CD14-positive monocyte (primary cell): ENCODE measurements at regions not wholly inside any gene's neighbourhood (a gene's known extent, or its start where the extent isn't known, plus 50 kb on each side); places are given as distances from the start of the nearest gene placed in this dataset.

ENCODE experiments used
- DNase-seq, 3 donors: peaks; one replicate each; pipeline ENCODE4 v3.0.0-alpha.2; 2011 to 2022
- H2AFZ ChIP-seq: 2 replicates; pipeline ENCODE4 v1.6.0; 2012; ENCODE audit warnings: mild to moderate bottlenecking, low read depth, low read length, inconsistent platforms; ENCODE audit not compliant: insufficient read depth, poor library complexity, severe bottlenecking
- H3K27ac ChIP-seq, 2 donors: 1 replicate in 1 of 2; 2 replicates in 1 of 2; pipeline ENCODE4 v1.5.1; 2012 to 2013; ENCODE audit warnings: low read length in 2 of 2, control low read depth in 1 of 2, inconsistent platforms in 1 of 2, low read depth in 1 of 2, mild to moderate bottlenecking in 1 of 2
- H3K27me3 ChIP-seq, 2 donors: one replicate each; pipeline versions ENCODE4 v1.6.0 to v1.6.1; 2011 to 2013; ENCODE audit warnings: low read length in 2 of 2; ENCODE audit not compliant: control insufficient read depth in 2 of 2, insufficient read depth in 2 of 2
- H3K36me3 ChIP-seq, 2 donors: replicated peaks in 1 of 2; 1 replicate in 1 of 2; 2 replicates in 1 of 2; pipeline versions ENCODE4 v1.5.1 to v1.6.1; 2012 to 2013; ENCODE audit warnings: low read length in 2 of 2, control low read depth in 1 of 2, inconsistent platforms in 1 of 2, mild to moderate bottlenecking in 1 of 2; ENCODE audit not compliant: insufficient read depth in 2 of 2, control insufficient read depth in 1 of 2
- H3K4me1 ChIP-seq, 2 donors: 1 replicate in 1 of 2; 2 replicates in 1 of 2; pipeline versions ENCODE4 v1.5.1 to v1.6.1; 2012 to 2013; ENCODE audit warnings: low read length in 2 of 2, control low read depth in 1 of 2, inconsistent platforms in 1 of 2, mild to moderate bottlenecking in 1 of 2, moderate library complexity in 1 of 2; ENCODE audit not compliant: insufficient read depth in 2 of 2, control insufficient read depth in 1 of 2
- H3K4me2 ChIP-seq: replicated peaks from 2 replicates; pipeline ENCODE3; 2012; ENCODE audit warnings: low read length, moderate library complexity, mild to moderate bottlenecking; ENCODE audit not compliant: poor library complexity, severe bottlenecking; ENCODE audit errors: extremely low read depth
- H3K4me3 ChIP-seq, 3 experiments: fragments of 200-600 bp in 1 of 3; sonication (generic) in 1 of 3; replicated peaks in 1 of 3; 1 replicate in 2 of 3; 2 replicates in 1 of 3; pipeline ENCODE4 v1.5.1; 2011 to 2013; ENCODE audit warnings: low read length in 3 of 3, mild to moderate bottlenecking in 3 of 3, control low read depth in 2 of 3, low read depth in 2 of 3, inconsistent platforms in 1 of 3, moderate library complexity in 1 of 3
- H3K79me2 ChIP-seq: 2 replicates; pipeline ENCODE4 v1.6.0; 2012; ENCODE audit warnings: mild to moderate bottlenecking, control low read depth, inconsistent platforms, low read length, moderate library complexity; ENCODE audit not compliant: insufficient read depth
- H3K9ac ChIP-seq: 2 replicates; pipeline ENCODE4 v1.6.0; 2017; ENCODE audit warnings: low read length, mild to moderate bottlenecking; ENCODE audit not compliant: insufficient read depth, poor library complexity, severe bottlenecking
- H3K9me3 ChIP-seq, 2 donors: replicated peaks in 1 of 2; 1 replicate in 1 of 2; 2 replicates in 1 of 2; pipeline versions ENCODE4 v1.5.1 to v1.6.1; 2012 to 2013; ENCODE audit warnings: low read length in 2 of 2, control low read depth in 1 of 2; ENCODE audit not compliant: control insufficient read depth in 1 of 2, insufficient read depth in 1 of 2
- H4K20me1 ChIP-seq: 2 replicates; pipeline ENCODE4 v1.6.0; 2012; ENCODE audit warnings: mild to moderate bottlenecking, low read length, control low read depth, moderate library complexity; ENCODE audit not compliant: insufficient read depth
- H3K27ac Mint-ChIP-seq, 7 donors: one replicate each; pipeline ENCODE4 v1.8.0; 2020; ENCODE audit warnings: mild to moderate bottlenecking in 7 of 7, mixed read lengths in 7 of 7, moderate library complexity in 6 of 7, inconsistent platforms in 2 of 7
- H3K27me3 Mint-ChIP-seq, 3 donors: one replicate each; pipeline ENCODE4 v1.8.0; 2021 to 2022; ENCODE audit warnings: low read depth in 3 of 3, mild to moderate bottlenecking in 3 of 3, mixed read lengths in 3 of 3, moderate library complexity in 3 of 3, inconsistent platforms in 1 of 3
- H3K36me3 Mint-ChIP-seq, 2 donors: one replicate each; pipeline ENCODE4 v1.8.0; 2020; ENCODE audit warnings: mixed read lengths in 2 of 2, inconsistent platforms in 1 of 2, mild to moderate bottlenecking in 1 of 2
- H3K4me1 Mint-ChIP-seq: one replicate; pipeline ENCODE4 v1.8.0; 2020; ENCODE audit warnings: mild to moderate bottlenecking, mixed read lengths
- H3K4me3 Mint-ChIP-seq, 2 donors: one replicate each; pipeline ENCODE4 v1.8.0; 2020; ENCODE audit warnings: mild to moderate bottlenecking in 2 of 2, mixed read lengths in 2 of 2, moderate library complexity in 1 of 2
- H3K9me3 Mint-ChIP-seq, 7 donors: one replicate each; pipeline ENCODE4 v1.8.0; 2020 to 2022; ENCODE audit warnings: mixed read lengths in 7 of 7, mild to moderate bottlenecking in 6 of 7, moderate library complexity in 6 of 7, inconsistent platforms in 2 of 7
- CTCF ChIP-seq: fragments of 200-600 bp; IDR thresholded peaks from one replicate; pipeline ENCODE4 v1.8.0; 2022; ENCODE audit warnings: antibody characterized with exemption, mild to moderate bottlenecking
- WGBS: methylation state at CpG from one replicate; pipeline ENCODE4 v1.1.5; 2013; ENCODE audit warnings: missing lambda C conversion rate; ENCODE audit not compliant: insufficient coverage; 5-methylcytosine and 5-hydroxymethylcytosine counted together
- intact Hi-C, 2 donors: fragments of 100-400 bp; cut with micrococcal nuclease; formaldehyde crosslinking; loops; one replicate each; pipeline versions ENCODE4 v1.15.0 to v1.15.1; 2023

DNA sequence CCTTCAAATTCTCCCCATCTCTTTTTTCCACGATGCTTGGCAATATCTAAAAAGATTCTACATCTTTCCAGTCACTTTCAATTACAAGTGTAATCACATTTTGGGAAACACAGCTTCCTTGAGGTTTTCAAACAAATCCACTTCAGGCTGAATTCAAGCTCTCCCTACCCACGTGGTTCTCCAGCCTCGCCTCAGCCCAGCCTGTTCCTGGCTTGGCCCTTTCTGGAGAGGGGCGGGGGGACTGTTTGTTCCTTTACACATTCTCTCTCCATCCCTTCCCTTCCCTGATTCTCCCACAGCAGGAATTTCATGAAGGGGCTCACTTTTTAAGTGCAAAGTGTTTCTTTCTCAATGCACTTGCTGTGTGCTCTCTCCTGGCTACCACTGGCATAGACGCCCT, 226.3 kb upstream of the SOX11 start:
- TF ChIP-seq CTCF, result no peak
- no peaks in the 10 kb centered on the region for H3K4me1 ChIP-seq
- Mint-ChIP-seq H3K9me3 (no peaks in the 10 kb centered on the region), H3K27ac (no peak overlapping the region), H3K27me3 (no peaks in the 10 kb centered on the region), H3K36me3 (no peaks in the 10 kb centered on the region), H3K4me3 (no peak overlapping the region), H3K4me1 (no peaks in the 10 kb centered on the region)
- H3K4me3 ChIP-seq, result no peak overlapping the region
- no peak overlapping the region for H2AFZ ChIP-seq
- H3K9me3 ChIP-seq, result no peaks in the 10 kb centered on the region
- H3K36me3 ChIP-seq, result no peaks in the 10 kb centered on the region
- H3K4me2 ChIP-seq, result no peak overlapping the region
- DNase-seq, result no peak
- 80% methylated on average over 4 of the region's 5 CpGs for WGBS
- no peak overlapping the region for H3K9ac ChIP-seq
- H3K79me2 ChIP-seq, result no peaks in the 10 kb centered on the region
- no peaks in the 10 kb centered on the region for H4K20me1 ChIP-seq
- intact Hi-C loops, result no loop called here
- no peaks in the 10 kb centered on the region for H3K27me3 ChIP-seq
- H3K27ac ChIP-seq, result no peak overlapping the region

- Mint-ChIP-seq H3K27ac (no peak overlapping the region), H3K4me1 (no peaks in the 10 kb centered on the region)
- intact Hi-C loops, result no loop called here
Observed at GRCh38 chr2:5467178-5467905, 224.8 kb upstream of the SOX11 start.

More at GRCh38 chr2:5467178-5467905, 224.8 kb upstream of the SOX11 start:
- no peaks in the 10 kb centered on the region for H3K9me3 ChIP-seq
- H3K79me2 ChIP-seq, result no peaks in the 10 kb centered on the region
- H3K4me1 ChIP-seq, result no peaks in the 10 kb centered on the region
- no peaks in the 10 kb centered on the region for H3K27me3 ChIP-seq
- DNase-seq, result no peak
- TF ChIP-seq CTCF, result no peak
- 90% methylated on average over 9 of the region's 15 CpGs for WGBS
- Mint-ChIP-seq H3K27me3 (no peaks in the 10 kb centered on the region), H3K4me3 (no peak overlapping the region), H3K9me3 (no peaks in the 10 kb centered on the region), H3K36me3 (no peaks in the 10 kb centered on the region)
- H3K9ac ChIP-seq, result no peak overlapping the region
- H2AFZ ChIP-seq, result no peak overlapping the region
- H4K20me1 ChIP-seq, result no peaks in the 10 kb centered on the region
- no peak overlapping the region for H3K4me3 ChIP-seq
- H3K4me2 ChIP-seq, result no peak overlapping the region
- H3K27ac ChIP-seq, result no peak overlapping the region
- H3K36me3 ChIP-seq, result no peaks in the 10 kb centered on the region
